ENCODE measurements at regions not wholly inside any gene's neighbourhood (a gene's known extent, or its start where the extent isn't known, plus 50 kb on each side); places are given as distances from the start of the nearest gene placed in this dataset.

- no peaks in the 10 kb centered on the region for H3K4me1 ChIP-seq (ENCODE audit: insufficient read depth, low read length)
- H3K4me2 ChIP-seq (ENCODE audit: insufficient read depth, low read length): no peak overlapping the region
- H3K79me2 ChIP-seq (ENCODE audit: insufficient read depth, low read length): no peaks in the 10 kb centered on the region
- no peak for DNase-seq (ENCODE audit: insufficient read length, low spot score, missing footprints)
- H3K4me3 ChIP-seq (ENCODE audit: insufficient read depth, low read length): no peak overlapping the region
- H4K20me1 ChIP-seq (ENCODE audit: insufficient read depth, low read length): no peaks in the 10 kb centered on the region
- TF ChIP-seq, protein P1, sequence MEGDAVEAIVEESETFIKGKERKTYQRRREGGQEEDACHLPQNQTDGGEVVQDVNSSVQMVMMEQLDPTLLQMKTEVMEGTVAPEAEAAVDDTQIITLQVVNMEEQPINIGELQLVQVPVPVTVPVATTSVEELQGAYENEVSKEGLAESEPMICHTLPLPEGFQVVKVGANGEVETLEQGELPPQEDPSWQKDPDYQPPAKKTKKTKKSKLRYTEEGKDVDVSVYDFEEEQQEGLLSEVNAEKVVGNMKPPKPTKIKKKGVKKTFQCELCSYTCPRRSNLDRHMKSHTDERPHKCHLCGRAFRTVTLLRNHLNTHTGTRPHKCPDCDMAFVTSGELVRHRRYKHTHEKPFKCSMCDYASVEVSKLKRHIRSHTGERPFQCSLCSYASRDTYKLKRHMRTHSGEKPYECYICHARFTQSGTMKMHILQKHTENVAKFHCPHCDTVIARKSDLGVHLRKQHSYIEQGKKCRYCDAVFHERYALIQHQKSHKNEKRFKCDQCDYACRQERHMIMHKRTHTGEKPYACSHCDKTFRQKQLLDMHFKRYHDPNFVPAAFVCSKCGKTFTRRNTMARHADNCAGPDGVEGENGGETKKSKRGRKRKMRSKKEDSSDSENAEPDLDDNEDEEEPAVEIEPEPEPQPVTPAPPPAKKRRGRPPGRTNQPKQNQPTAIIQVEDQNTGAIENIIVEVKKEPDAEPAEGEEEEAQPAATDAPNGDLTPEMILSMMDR (IDR thresholded peaks at IDR 0.05; ENCODE audit: extremely low read depth, low read depth, low read length): no peak
- H3K27ac ChIP-seq (ENCODE audit: low read depth, low read length): no peak overlapping the region
- H3K9me3 ChIP-seq (ENCODE audit: low read depth, low read length): no peaks in the 10 kb centered on the region
- H3K36me3 ChIP-seq (ENCODE audit: insufficient read depth, low read length): no peaks in the 10 kb centered on the region
- no peak overlapping the region for H2AFZ ChIP-seq (ENCODE audit: low read length)
- no peaks in the 10 kb centered on the region for H3K27me3 ChIP-seq (ENCODE audit: insufficient read depth, low read length)
These were observed 125.3 kb upstream of the CCN2 start for GRCh38 chr6:132076452-132076851.

DNA sequence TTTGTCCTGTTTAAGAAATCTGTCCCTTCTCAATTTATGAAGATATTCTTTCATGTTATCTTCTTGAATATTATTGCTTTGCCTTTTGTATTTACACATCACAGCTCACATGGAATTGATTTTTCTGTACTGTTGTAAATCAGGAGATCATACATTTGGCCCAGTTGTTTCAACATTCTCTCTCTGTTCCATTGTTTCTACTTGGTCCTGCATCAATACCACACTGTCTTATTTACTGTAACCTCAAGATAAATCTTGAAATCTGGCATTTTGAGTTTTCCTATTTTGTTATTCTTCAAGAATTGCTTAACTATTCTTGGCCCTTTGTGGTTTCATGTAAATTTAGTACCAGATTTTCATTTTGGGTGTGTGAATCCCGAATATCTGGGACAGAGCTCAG, 121.7 kb upstream of the CCN2 start:
- Histone ChIP-seq H3K36me3 (ENCODE audit: insufficient read depth, low read length) (no peaks in the 10 kb centered on the region), H3K9me3 (ENCODE audit: low read depth, low read length) (no peaks in the 10 kb centered on the region), H3K79me2 (ENCODE audit: insufficient read depth, low read length) (no peaks in the 10 kb centered on the region), H2AFZ (ENCODE audit: low read length) (peak overlapping the region; percentile 84), H3K4me1 (ENCODE audit: insufficient read depth, low read length) (peaks cover 3% of the 10 kb centered on the region), H4K20me1 (ENCODE audit: insufficient read depth, low read length) (no peaks in the 10 kb centered on the region), H3K4me2 (ENCODE audit: insufficient read depth, low read length) (peak overlapping the region; percentile 48), H3K27ac (ENCODE audit: low read depth, low read length) (peak overlapping the region; percentile 13), H3K4me3 (ENCODE audit: insufficient read depth, low read length) (no peak overlapping the region), H3K27me3 (ENCODE audit: insufficient read depth, low read length) (no peaks in the 10 kb centered on the region)
- TF ChIP-seq, protein P1 (IDR thresholded peaks at IDR 0.05; ENCODE audit: extremely low read depth, low read depth, low read length): no peak
- DNase-seq (ENCODE audit: insufficient read length, low spot score, missing footprints): no peak

GRCh38 chr6:132072271-132072670, 121.1 kb upstream of the CCN2 start:
- H3K27me3 ChIP-seq (ENCODE audit: insufficient read depth, low read length): no peaks in the 10 kb centered on the region
- TF ChIP-seq, protein P1 (IDR thresholded peaks at IDR 0.05; ENCODE audit: extremely low read depth, low read depth, low read length): no peak
- H2AFZ ChIP-seq (ENCODE audit: low read length): no peak overlapping the region
- H4K20me1 ChIP-seq (ENCODE audit: insufficient read depth, low read length): no peaks in the 10 kb centered on the region
- H3K4me2 ChIP-seq (ENCODE audit: insufficient read depth, low read length): no peak overlapping the region
- no peaks in the 10 kb centered on the region for H3K36me3 ChIP-seq (ENCODE audit: insufficient read depth, low read length)
- no peaks in the 10 kb centered on the region for H3K9me3 ChIP-seq (ENCODE audit: low read depth, low read length)
- no peak overlapping the region for H3K4me3 ChIP-seq (ENCODE audit: insufficient read depth, low read length)
- DNase-seq (ENCODE audit: insufficient read length, low spot score, missing footprints): no peak
- no peak overlapping the region for H3K27ac ChIP-seq (ENCODE audit: low read depth, low read length)
- peaks cover 3% of the 10 kb centered on the region for H3K4me1 ChIP-seq (ENCODE audit: insufficient read depth, low read length)
- H3K79me2 ChIP-seq (ENCODE audit: insufficient read depth, low read length): no peaks in the 10 kb centered on the region

DNA sequence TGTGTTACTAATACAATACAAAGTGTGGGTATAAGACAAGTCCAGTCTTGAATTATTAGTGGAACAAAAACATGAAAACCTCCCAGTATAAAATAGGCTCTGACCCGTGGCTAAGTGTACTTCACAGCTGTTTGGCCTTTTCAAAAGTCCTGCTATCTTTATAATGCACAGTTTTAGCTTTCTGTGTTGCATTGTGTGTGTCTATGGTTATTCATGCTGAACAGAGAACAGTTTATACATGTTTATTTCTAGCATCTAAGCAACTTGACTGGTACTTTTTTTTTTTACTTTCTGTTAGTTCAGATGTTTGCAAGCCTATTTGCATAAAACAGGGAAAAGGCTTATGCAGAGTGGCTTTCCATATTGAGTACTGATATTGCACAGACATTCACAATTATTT, 119.2 kb upstream of the CCN2 start:
- no peaks in the 10 kb centered on the region for H3K9me3 ChIP-seq (ENCODE audit: low read depth, low read length)
- peaks cover 3% of the 10 kb centered on the region for H3K4me1 ChIP-seq (ENCODE audit: insufficient read depth, low read length)
- H2AFZ ChIP-seq (ENCODE audit: low read length): peak overlapping the region; percentile 23
- no peaks in the 10 kb centered on the region for H4K20me1 ChIP-seq (ENCODE audit: insufficient read depth, low read length)
- H3K4me2 ChIP-seq (ENCODE audit: insufficient read depth, low read length): no peak overlapping the region
- no peaks in the 10 kb centered on the region for H3K27me3 ChIP-seq (ENCODE audit: insufficient read depth, low read length)
- no peak for DNase-seq (ENCODE audit: insufficient read length, low spot score, missing footprints)
- no peaks in the 10 kb centered on the region for H3K36me3 ChIP-seq (ENCODE audit: insufficient read depth, low read length)
- TF ChIP-seq, protein P1 (IDR thresholded peaks at IDR 0.05; ENCODE audit: extremely low read depth, low read depth, low read length): no peak
- H3K4me3 ChIP-seq (ENCODE audit: insufficient read depth, low read length): no peak overlapping the region
- no peak overlapping the region for H3K27ac ChIP-seq (ENCODE audit: low read depth, low read length)
- H3K79me2 ChIP-seq (ENCODE audit: insufficient read depth, low read length): no peaks in the 10 kb centered on the region
